ENCODE measurements at regions not wholly inside any gene's neighbourhood (a gene's known extent, or its start where the extent isn't known, plus 50 kb on each side); places are given as distances from the start of the nearest gene placed in this dataset.

GRCh38 chr16:77584205-77584859 lies 138.0 kb upstream of the NUDT7 start:
- peak; percentile 51; the same call in 1 of the 2 replicates for TF ChIP-seq FOXM1 (IDR thresholded peaks at IDR 0.05; ENCODE audit: borderline replicate concordance, low read depth)
- TF ChIP-seq REST (IDR thresholded peaks at IDR 0.05; ENCODE audit: low read depth): no peak
- no peak for TF ChIP-seq CREB1 (IDR thresholded peaks at IDR 0.05; ENCODE audit: low read depth)
- peak; percentile 95 for TF ChIP-seq RAD21 (IDR thresholded peaks at IDR 0.05; ENCODE audit: low read depth)
- no peak for TF ChIP-seq TAF1 (IDR thresholded peaks at IDR 0.05; ENCODE audit: low read depth)
- no peak for TF ChIP-seq ZBTB7A (IDR thresholded peaks at IDR 0.05; ENCODE audit: low read depth)
- no peak for TF ChIP-seq EGR1 (IDR thresholded peaks at IDR 0.05)
- TF ChIP-seq TEAD4 (IDR thresholded peaks at IDR 0.05): no peak
- peak; percentile 81 for TF ChIP-seq CEBPB (IDR thresholded peaks at IDR 0.05)
- TF ChIP-seq NFIC (IDR thresholded peaks at IDR 0.05): no peak
- no peak for TF ChIP-seq YY1 (IDR thresholded peaks at IDR 0.05; ENCODE audit: low read depth)

- TF ChIP-seq MAX (IDR thresholded peaks at IDR 0.05): 0 out of 2 replicates have a peak, but pooled peaks have one; percentile 30
- TF ChIP-seq TCF12 (IDR thresholded peaks at IDR 0.05; ENCODE audit: low read depth): peak; percentile 62
- TF ChIP-seq CREB1 (IDR thresholded peaks at IDR 0.05; ENCODE audit: low read depth): no peak
- TF ChIP-seq ZBTB7A (IDR thresholded peaks at IDR 0.05; ENCODE audit: low read depth): no peak
- TF ChIP-seq YY1 (IDR thresholded peaks at IDR 0.05; ENCODE audit: low read depth): no peak
- TF ChIP-seq CEBPB (IDR thresholded peaks at IDR 0.05): no peak
- no peak for TF ChIP-seq TAF1 (IDR thresholded peaks at IDR 0.05; ENCODE audit: low read depth)
- 0 out of 2 replicates have a peak, but pooled peaks have one; percentile 33 for TF ChIP-seq TEAD4 (IDR thresholded peaks at IDR 0.05)
- peak; percentile 61; the same call in 1 of the 2 replicates for TF ChIP-seq EP300 (IDR thresholded peaks at IDR 0.05; ENCODE audit: borderline replicate concordance)
- TF ChIP-seq NFIC (IDR thresholded peaks at IDR 0.05): peak; percentile 67
- no peak for TF ChIP-seq REST (IDR thresholded peaks at IDR 0.05; ENCODE audit: low read depth)
- TF ChIP-seq USF1 (IDR thresholded peaks at IDR 0.05): no peak
- no peak for TF ChIP-seq RAD21 (IDR thresholded peaks at IDR 0.05; ENCODE audit: low read depth)
- no peak for TF ChIP-seq EGR1 (IDR thresholded peaks at IDR 0.05)
Measured at GRCh38 chr16:77585379-77586251, 136.7 kb upstream of the NUDT7 start.

- no peak for TF ChIP-seq TEAD4 (IDR thresholded peaks at IDR 0.05)
- no peak for TF ChIP-seq NFIC (IDR thresholded peaks at IDR 0.05)
- TF ChIP-seq TCF12 (IDR thresholded peaks at IDR 0.05; ENCODE audit: low read depth): no peak
- no peak for TF ChIP-seq EP300 (IDR thresholded peaks at IDR 0.05; ENCODE audit: borderline replicate concordance)
- no peak for TF ChIP-seq CEBPB (IDR thresholded peaks at IDR 0.05)
- TF ChIP-seq USF1 (IDR thresholded peaks at IDR 0.05): no peak
- TF ChIP-seq FOXM1 (IDR thresholded peaks at IDR 0.05; ENCODE audit: borderline replicate concordance, low read depth): no peak
- no peak for TF ChIP-seq RAD21 (IDR thresholded peaks at IDR 0.05; ENCODE audit: low read depth)
- TF ChIP-seq YY1 (IDR thresholded peaks at IDR 0.05; ENCODE audit: low read depth): no peak
- no peak for TF ChIP-seq EGR1 (IDR thresholded peaks at IDR 0.05)
- TF ChIP-seq TAF1 (IDR thresholded peaks at IDR 0.05; ENCODE audit: low read depth): no peak
- TF ChIP-seq CREB1 (IDR thresholded peaks at IDR 0.05; ENCODE audit: low read depth): no peak
Measured at GRCh38 chr16:77588389-77588788, 133.9 kb upstream of the NUDT7 start.

GRCh38 chr16:77589071-77589765 lies 133.1 kb upstream of the NUDT7 start:
- no peak for TF ChIP-seq TEAD4 (IDR thresholded peaks at IDR 0.05)
- TF ChIP-seq RAD21 (IDR thresholded peaks at IDR 0.05; ENCODE audit: low read depth): no peak
- no peak for TF ChIP-seq USF1 (IDR thresholded peaks at IDR 0.05)
- no peak for TF ChIP-seq YY1 (IDR thresholded peaks at IDR 0.05; ENCODE audit: low read depth)
- no peak for TF ChIP-seq CEBPB (IDR thresholded peaks at IDR 0.05)
- TF ChIP-seq ZBTB7A (IDR thresholded peaks at IDR 0.05; ENCODE audit: low read depth): no peak
- no peak for TF ChIP-seq FOXM1 (IDR thresholded peaks at IDR 0.05; ENCODE audit: borderline replicate concordance, low read depth)
- no peak for TF ChIP-seq TAF1 (IDR thresholded peaks at IDR 0.05; ENCODE audit: low read depth)
- TF ChIP-seq MAX (IDR thresholded peaks at IDR 0.05): no peak
- TF ChIP-seq TCF12 (IDR thresholded peaks at IDR 0.05; ENCODE audit: low read depth): no peak
- no peak for TF ChIP-seq NFIC (IDR thresholded peaks at IDR 0.05)

All from Ishikawa (cell line).